ENCODE measurements at regions not wholly inside any gene's neighbourhood (a gene's known extent, or its start where the extent isn't known, plus 50 kb on each side); places are given as distances from the start of the nearest gene placed in this dataset.
"Not testable (repeated sequence)": the region's sequence is repeated elsewhere in the genome, so short reads cannot be mapped to it uniquely, and the experiment has no call there.

DNA sequence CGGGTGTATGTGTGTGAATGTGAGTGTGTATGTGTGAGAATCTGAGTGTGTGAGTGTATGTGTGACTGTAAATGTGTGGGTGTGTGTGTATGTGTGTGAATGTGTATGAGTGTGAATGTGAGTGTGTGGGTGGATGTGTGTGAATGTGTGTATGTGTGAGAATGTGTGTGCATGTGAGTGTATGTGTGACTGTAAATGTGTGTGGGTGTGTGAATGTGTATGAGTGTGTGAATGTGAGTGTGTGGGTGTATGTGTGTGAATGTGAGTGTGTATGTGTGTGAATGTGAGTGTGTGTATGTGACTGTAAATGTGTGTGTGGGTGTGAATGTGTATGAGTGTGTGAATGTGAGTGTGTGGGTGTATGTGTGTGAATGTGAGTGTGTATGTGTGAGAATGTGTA, 51.6 kb upstream of the DIRAS2 start:
- TF ChIP-seq, protein P1, sequence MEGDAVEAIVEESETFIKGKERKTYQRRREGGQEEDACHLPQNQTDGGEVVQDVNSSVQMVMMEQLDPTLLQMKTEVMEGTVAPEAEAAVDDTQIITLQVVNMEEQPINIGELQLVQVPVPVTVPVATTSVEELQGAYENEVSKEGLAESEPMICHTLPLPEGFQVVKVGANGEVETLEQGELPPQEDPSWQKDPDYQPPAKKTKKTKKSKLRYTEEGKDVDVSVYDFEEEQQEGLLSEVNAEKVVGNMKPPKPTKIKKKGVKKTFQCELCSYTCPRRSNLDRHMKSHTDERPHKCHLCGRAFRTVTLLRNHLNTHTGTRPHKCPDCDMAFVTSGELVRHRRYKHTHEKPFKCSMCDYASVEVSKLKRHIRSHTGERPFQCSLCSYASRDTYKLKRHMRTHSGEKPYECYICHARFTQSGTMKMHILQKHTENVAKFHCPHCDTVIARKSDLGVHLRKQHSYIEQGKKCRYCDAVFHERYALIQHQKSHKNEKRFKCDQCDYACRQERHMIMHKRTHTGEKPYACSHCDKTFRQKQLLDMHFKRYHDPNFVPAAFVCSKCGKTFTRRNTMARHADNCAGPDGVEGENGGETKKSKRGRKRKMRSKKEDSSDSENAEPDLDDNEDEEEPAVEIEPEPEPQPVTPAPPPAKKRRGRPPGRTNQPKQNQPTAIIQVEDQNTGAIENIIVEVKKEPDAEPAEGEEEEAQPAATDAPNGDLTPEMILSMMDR (IDR thresholded peaks at IDR 0.05): not testable (repeated sequence)
- not testable (repeated sequence) for TF ChIP-seq POLR2A, EP300 (IDR thresholded peaks at IDR 0.05)
